ENCODE measurements at regions not wholly inside any gene's neighbourhood (a gene's known extent, or its start where the extent isn't known, plus 50 kb on each side); places are given as distances from the start of the nearest gene placed in this dataset.

GRCh38 chr6:11389977-11390376 lies 147.6 kb upstream of the TMEM170B start:
- H3K27me3 ChIP-seq (ENCODE audit: low read length), result no peaks in the 10 kb centered on the region
- H3F3A ChIP-seq (ENCODE audit: insufficient read depth), result no peaks in the 10 kb centered on the region
- no peak overlapping the region for H3K9ac ChIP-seq (ENCODE audit: low read length)
- no peaks in the 10 kb centered on the region for H3K9me3 ChIP-seq (ENCODE audit: insufficient read depth, low read length)
- no peaks in the 10 kb centered on the region for H3K79me2 ChIP-seq (ENCODE audit: insufficient read depth, low read length)
- no peak overlapping the region for H3K4me3 ChIP-seq (ENCODE audit: insufficient read depth, low read length, poor library complexity, severe bottlenecking)
- no peaks in the 10 kb centered on the region for H3K9me2 ChIP-seq (replicated peaks; ENCODE audit: insufficient read depth, low read length)
- H3K27ac ChIP-seq (ENCODE audit: low read depth, low read length), result no peak overlapping the region
- H3K36me3 ChIP-seq (ENCODE audit: low read length), result no peaks in the 10 kb centered on the region
- no peaks in the 10 kb centered on the region for H4K20me1 ChIP-seq (ENCODE audit: low read depth, low read length)
- TF ChIP-seq EZH2phosphoT487 (conservative IDR thresholded peaks at IDR 0.05; ENCODE audit: low read length) (no peak), CTCF (IDR thresholded peaks at IDR 0.05; ENCODE audit: insufficient read depth, low read length, poor library complexity, severe bottlenecking) (no peak)
- H3K4me2 ChIP-seq (ENCODE audit: low read depth, low read length, poor library complexity, severe bottlenecking), result no peak overlapping the region
- H2AFZ ChIP-seq (ENCODE audit: low read depth, low read length, severe bottlenecking), result no peak overlapping the region

GRCh38 chr6:11388983-11389944 lies 148.3 kb upstream of the TMEM170B start:
- H2AFZ ChIP-seq (ENCODE audit: low read depth, low read length, severe bottlenecking), result no peak overlapping the region
- H3K4me3 ChIP-seq (ENCODE audit: insufficient read depth, low read length, poor library complexity, severe bottlenecking), result no peak overlapping the region
- no peak for TF ChIP-seq EZH2phosphoT487 (conservative IDR thresholded peaks at IDR 0.05; ENCODE audit: low read length)
- TF ChIP-seq CTCF (IDR thresholded peaks at IDR 0.05; ENCODE audit: insufficient read depth, low read length, poor library complexity, severe bottlenecking), result no peak
- no peak overlapping the region for H3K27ac ChIP-seq (ENCODE audit: low read depth, low read length)
- no peaks in the 10 kb centered on the region for H4K20me1 ChIP-seq (ENCODE audit: low read depth, low read length)
- no peaks in the 10 kb centered on the region for H3F3A ChIP-seq (ENCODE audit: insufficient read depth)
- no peaks in the 10 kb centered on the region for H3K36me3 ChIP-seq (ENCODE audit: low read length)
- H3K9ac ChIP-seq (ENCODE audit: low read length), result no peak overlapping the region
- H3K9me3 ChIP-seq (ENCODE audit: insufficient read depth, low read length), result no peaks in the 10 kb centered on the region
- no peaks in the 10 kb centered on the region for H3K27me3 ChIP-seq (ENCODE audit: low read length)
- no peaks in the 10 kb centered on the region for H3K79me2 ChIP-seq (ENCODE audit: insufficient read depth, low read length)
- H3K4me2 ChIP-seq (ENCODE audit: low read depth, low read length, poor library complexity, severe bottlenecking), result no peak overlapping the region
- H3K9me2 ChIP-seq (replicated peaks; ENCODE audit: insufficient read depth, low read length), result no peaks in the 10 kb centered on the region

- no peak overlapping the region for H3K4me2 ChIP-seq (ENCODE audit: low read depth, low read length, poor library complexity, severe bottlenecking)
Observed at GRCh38 chr6:11387707-11388430, 149.7 kb upstream of the TMEM170B start.

More at GRCh38 chr6:11387707-11388430, 149.7 kb upstream of the TMEM170B start:
- H3K9me2 ChIP-seq (replicated peaks; ENCODE audit: insufficient read depth, low read length), result no peaks in the 10 kb centered on the region
- H3K27ac ChIP-seq (ENCODE audit: low read depth, low read length), result no peak overlapping the region
- no peaks in the 10 kb centered on the region for H3K36me3 ChIP-seq (ENCODE audit: low read length)
- H3K79me2 ChIP-seq (ENCODE audit: insufficient read depth, low read length), result no peaks in the 10 kb centered on the region
- no peak for TF ChIP-seq EZH2phosphoT487 (conservative IDR thresholded peaks at IDR 0.05; ENCODE audit: low read length)
- TF ChIP-seq CTCF (IDR thresholded peaks at IDR 0.05; ENCODE audit: insufficient read depth, low read length, poor library complexity, severe bottlenecking), result no peak
- no peaks in the 10 kb centered on the region for H4K20me1 ChIP-seq (ENCODE audit: low read depth, low read length)
- no peaks in the 10 kb centered on the region for H3F3A ChIP-seq (ENCODE audit: insufficient read depth)
- no peak overlapping the region for H3K9ac ChIP-seq (ENCODE audit: low read length)
- H3K27me3 ChIP-seq (ENCODE audit: low read length), result no peaks in the 10 kb centered on the region
- H3K9me3 ChIP-seq (ENCODE audit: insufficient read depth, low read length), result no peaks in the 10 kb centered on the region
- no peak overlapping the region for H2AFZ ChIP-seq (ENCODE audit: low read depth, low read length, severe bottlenecking)
- H3K4me3 ChIP-seq (ENCODE audit: insufficient read depth, low read length, poor library complexity, severe bottlenecking), result no peak overlapping the region

All from SU-DHL-6 (cell line).